ENCODE measurements at regions not wholly inside any gene's neighbourhood (a gene's known extent, or its start where the extent isn't known, plus 50 kb on each side); places are given as distances from the start of the nearest gene placed in this dataset.

- DNase-seq (ENCODE audit: low read depth): no peak
- H3K4me3 ChIP-seq (ENCODE audit: low read depth, low read length): no peak overlapping the region
- in situ Hi-C loops (cut with HindIII; ENCODE audit: low sequenced_read_pairs): no loop called here
- TF ChIP-seq, protein P1, sequence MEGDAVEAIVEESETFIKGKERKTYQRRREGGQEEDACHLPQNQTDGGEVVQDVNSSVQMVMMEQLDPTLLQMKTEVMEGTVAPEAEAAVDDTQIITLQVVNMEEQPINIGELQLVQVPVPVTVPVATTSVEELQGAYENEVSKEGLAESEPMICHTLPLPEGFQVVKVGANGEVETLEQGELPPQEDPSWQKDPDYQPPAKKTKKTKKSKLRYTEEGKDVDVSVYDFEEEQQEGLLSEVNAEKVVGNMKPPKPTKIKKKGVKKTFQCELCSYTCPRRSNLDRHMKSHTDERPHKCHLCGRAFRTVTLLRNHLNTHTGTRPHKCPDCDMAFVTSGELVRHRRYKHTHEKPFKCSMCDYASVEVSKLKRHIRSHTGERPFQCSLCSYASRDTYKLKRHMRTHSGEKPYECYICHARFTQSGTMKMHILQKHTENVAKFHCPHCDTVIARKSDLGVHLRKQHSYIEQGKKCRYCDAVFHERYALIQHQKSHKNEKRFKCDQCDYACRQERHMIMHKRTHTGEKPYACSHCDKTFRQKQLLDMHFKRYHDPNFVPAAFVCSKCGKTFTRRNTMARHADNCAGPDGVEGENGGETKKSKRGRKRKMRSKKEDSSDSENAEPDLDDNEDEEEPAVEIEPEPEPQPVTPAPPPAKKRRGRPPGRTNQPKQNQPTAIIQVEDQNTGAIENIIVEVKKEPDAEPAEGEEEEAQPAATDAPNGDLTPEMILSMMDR (IDR thresholded peaks at IDR 0.05; ENCODE audit: low read depth, low read length, missing control alignments): no peak
Measured at GRCh38 chr6:135572051-135572450, 74.5 kb upstream of the AHI1 start.

DNA sequence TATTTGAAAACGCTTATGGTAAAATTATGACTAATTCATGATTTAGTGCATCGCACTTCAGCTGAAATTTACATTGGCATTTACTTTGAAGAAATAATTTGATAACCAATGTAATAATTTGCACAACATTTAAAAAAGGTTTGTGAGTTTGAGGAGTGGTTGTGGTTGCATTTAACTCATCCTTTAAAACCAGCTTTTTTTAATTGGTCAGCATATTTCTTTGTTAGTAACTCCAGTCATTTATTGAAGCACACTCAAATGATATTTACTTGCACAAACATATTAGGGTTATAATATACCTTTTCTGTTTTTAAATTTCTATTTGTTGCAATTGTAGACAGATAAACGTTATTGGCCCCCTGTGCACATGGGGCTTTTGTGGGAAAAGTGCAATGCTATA, 78.1 kb upstream of the AHI1 start:
- TF ChIP-seq, protein P1 (IDR thresholded peaks at IDR 0.05; ENCODE audit: low read depth, low read length, missing control alignments): no peak
- no peak overlapping the region for H3K4me3 ChIP-seq (ENCODE audit: low read depth, low read length)
- in situ Hi-C loops (cut with HindIII; ENCODE audit: low sequenced_read_pairs): no loop called here
- no peak for DNase-seq (ENCODE audit: low read depth)

DNA sequence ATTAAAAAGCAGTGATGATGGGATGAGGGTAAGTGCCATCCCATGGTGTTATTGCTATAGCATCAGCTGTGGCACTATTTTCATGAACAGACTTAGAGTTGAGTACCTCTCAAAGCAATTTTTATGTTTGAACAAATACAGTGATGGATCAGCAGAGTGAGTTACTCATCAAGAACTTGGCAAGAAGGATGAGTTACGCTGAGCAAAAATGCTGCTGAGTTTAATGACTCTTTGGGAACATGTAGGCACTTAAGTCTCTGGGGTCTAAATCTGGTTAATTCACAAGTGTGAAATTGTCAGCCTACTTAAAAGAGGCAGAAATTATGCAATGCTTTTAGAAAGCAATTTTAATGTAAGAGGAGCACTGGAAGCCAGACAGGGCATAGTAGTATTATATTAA, 78.5 kb upstream of the AHI1 start:
- in situ Hi-C loops (cut with HindIII; ENCODE audit: low sequenced_read_pairs): no loop called here
- TF ChIP-seq, protein P1 (IDR thresholded peaks at IDR 0.05; ENCODE audit: low read depth, low read length, missing control alignments): no peak
- no peak overlapping the region for H3K4me3 ChIP-seq (ENCODE audit: low read depth, low read length)
- DNase-seq (ENCODE audit: low read depth): peak; percentile 67

DNA sequence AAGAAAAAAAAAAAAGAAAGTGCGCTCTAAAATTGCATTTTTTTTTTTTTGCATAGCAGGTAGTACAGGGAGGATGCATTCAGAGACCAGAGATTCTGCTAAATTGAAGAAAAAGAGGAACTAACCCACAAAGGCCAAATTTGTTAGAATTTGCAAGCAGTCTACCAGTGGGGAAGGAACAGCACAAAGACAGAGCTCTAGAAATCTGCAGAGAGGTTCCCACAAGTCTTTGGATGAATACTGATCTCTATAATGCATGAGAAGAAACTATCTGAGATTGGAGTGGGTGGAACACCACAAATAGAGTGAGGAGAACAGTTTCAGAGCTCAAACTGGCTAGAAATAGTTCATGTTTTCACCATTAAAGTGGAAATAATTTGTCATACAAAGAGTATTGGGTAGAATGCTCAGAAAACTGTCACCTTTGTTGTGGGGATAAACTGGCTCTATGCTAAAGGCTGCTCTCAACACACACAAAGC, 79.6 kb upstream of the AHI1 start:
- H3K4me3 ChIP-seq (ENCODE audit: low read depth, low read length): no peak overlapping the region
- DNase-seq (ENCODE audit: low read depth): no peak
- in situ Hi-C loops (cut with HindIII; ENCODE audit: low sequenced_read_pairs): no loop called here
- TF ChIP-seq, protein P1 (IDR thresholded peaks at IDR 0.05; ENCODE audit: low read depth, low read length, missing control alignments): no peak

DNA sequence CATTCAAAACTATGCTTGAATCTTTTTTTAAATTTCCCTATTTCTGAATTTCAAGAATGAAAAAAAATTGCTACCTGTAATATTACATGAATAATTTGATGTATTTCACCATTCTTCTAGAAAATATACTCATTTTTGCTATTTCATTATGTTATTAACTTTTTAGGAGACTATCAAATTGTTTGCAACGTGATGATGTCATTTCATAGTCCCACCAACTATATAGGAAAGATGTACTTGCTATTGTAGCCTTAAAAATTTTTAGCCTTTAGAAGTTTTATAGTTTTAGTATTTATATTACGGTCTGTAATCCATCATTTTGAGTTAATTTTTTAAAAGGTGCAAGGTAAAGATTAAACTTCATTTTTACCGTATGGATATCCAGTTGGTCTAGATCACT, 81.4 kb upstream of the AHI1 start:
- H3K4me3 ChIP-seq (ENCODE audit: low read depth, low read length): no peak overlapping the region
- TF ChIP-seq, protein P1 (IDR thresholded peaks at IDR 0.05; ENCODE audit: low read depth, low read length, missing control alignments): no peak
- DNase-seq (ENCODE audit: low read depth): no peak
- in situ Hi-C loops (cut with HindIII; ENCODE audit: low sequenced_read_pairs): no loop called here

DNA sequence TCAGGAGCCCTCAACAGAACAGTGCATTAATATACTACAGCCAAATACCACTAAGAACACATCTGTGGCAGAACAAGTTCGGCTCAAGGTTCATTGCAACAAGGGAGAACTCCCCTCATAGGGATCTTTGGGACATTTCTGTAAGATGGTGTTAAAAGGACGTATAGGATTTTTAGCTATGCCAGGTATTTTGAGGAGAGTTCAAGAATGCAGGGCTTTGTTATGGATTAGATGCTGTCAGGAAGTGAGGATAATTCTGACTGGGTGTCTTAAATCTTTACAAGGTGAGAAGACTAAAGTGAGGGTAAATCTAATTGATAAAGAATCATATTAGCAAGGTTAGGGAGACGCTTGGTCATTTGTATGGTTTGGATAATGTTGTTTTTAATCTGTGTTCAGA, 83.7 kb upstream of the AHI1 start:
- in situ Hi-C loops (cut with HindIII; ENCODE audit: low sequenced_read_pairs): no loop called here
- DNase-seq (ENCODE audit: low read depth): no peak
- TF ChIP-seq, protein P1 (IDR thresholded peaks at IDR 0.05; ENCODE audit: low read depth, low read length, missing control alignments): no peak
- H3K4me3 ChIP-seq (ENCODE audit: low read depth, low read length): no peak overlapping the region

All from astrocyte of the cerebellum (primary cell).